Stomach smooth muscle (tissue), 2 donors: ENCODE measurements at regions not wholly inside any gene's neighbourhood (a gene's known extent, or its start where the extent isn't known, plus 50 kb on each side); places are given as distances from the start of the nearest gene placed in this dataset.
"Not testable (repeated sequence)": the region's sequence is repeated elsewhere in the genome, so short reads cannot be mapped to it uniquely, and the experiment has no call there.

Source experiments
- H3K27ac ChIP-seq: one replicate; pipeline ENCODE4 v1.7.0; 2013; ENCODE audit warnings: mild to moderate bottlenecking, low read length, inconsistent platforms
- H3K27me3 ChIP-seq, 2 donors: one replicate each; pipeline ENCODE4 v1.7.0; 2013; ENCODE audit warnings: low read length in 2 of 2; ENCODE audit not compliant: insufficient read depth in 2 of 2, control insufficient read depth in 1 of 2
- H3K36me3 ChIP-seq, 2 donors: one replicate each; pipeline ENCODE4 v1.7.0; 2013; ENCODE audit warnings: low read length in 2 of 2; ENCODE audit not compliant: control insufficient read depth in 2 of 2, insufficient read depth in 2 of 2
- H3K4me1 ChIP-seq: one replicate; pipeline ENCODE4 v1.7.0; 2013; ENCODE audit warnings: low read length; ENCODE audit not compliant: control insufficient read depth, insufficient read depth
- H3K4me3 ChIP-seq, 2 donors: one replicate each; pipeline ENCODE4 v1.7.0; 2013; ENCODE audit warnings: low read length in 2 of 2
- H3K9ac ChIP-seq, 2 donors: one replicate each; pipeline ENCODE4 v1.7.0; 2013; ENCODE audit warnings: low read length in 2 of 2, mild to moderate bottlenecking in 1 of 2
- H3K9me3 ChIP-seq, 2 donors: one replicate each; pipeline ENCODE4 v1.7.0; 2013; ENCODE audit warnings: low read length in 2 of 2; ENCODE audit not compliant: control insufficient read depth in 2 of 2
- donor health status: healthy.
- donor health status: Pancreatic carcinoma.

- Histone ChIP-seq H3K27ac (no peak overlapping the region), H3K27me3 (peaks cover 0 to 2% of the 10 kb centered on the region in 2 donors), H3K36me3 (no peaks in the 10 kb centered on the region), H3K4me1 (no peaks in the 10 kb centered on the region), H3K4me3 (no peak overlapping the region), H3K9me3 (peaks cover 0 to 4% of the 10 kb centered on the region in 2 donors), H3K9ac (no peak overlapping the region)
Observed at GRCh38 chr17:72467841-72468653, 347.2 kb downstream of the SOX9 start.

DNA sequence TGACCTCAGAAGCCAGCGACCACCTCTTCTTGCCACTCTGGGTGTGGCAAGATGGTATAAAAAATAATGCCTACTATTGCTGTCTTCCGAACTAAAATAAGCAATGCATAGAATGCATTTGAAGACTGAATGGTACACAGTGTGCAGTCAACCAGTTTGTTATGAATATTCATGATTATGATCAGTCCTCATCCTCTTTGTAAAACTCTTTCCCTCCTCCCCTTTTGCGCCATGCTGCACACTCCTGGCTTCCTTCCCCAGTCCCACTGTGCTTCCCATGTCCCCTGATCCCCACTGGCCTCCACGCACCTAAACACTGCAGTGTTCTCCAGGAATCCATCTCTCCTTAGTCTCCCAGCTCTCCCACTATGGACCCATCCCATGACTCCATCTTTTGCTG, 348.0 kb downstream of the SOX9 start:
- Histone ChIP-seq H3K4me1 (no peaks in the 10 kb centered on the region), H3K27ac (no peak overlapping the region), H3K9me3 (peaks cover 0 to under 1% of the 10 kb centered on the region in 2 donors), H3K4me3 (no peak overlapping the region), H3K27me3 (peaks cover 0 to 2% of the 10 kb centered on the region in 2 donors), H3K9ac (no peak overlapping the region), H3K36me3 (no peaks in the 10 kb centered on the region)

- peaks cover 4 to 9% of the 10 kb centered on the region in 2 donors for H3K9me3 ChIP-seq
- H3K4me1 ChIP-seq = no peaks in the 10 kb centered on the region
- no peak overlapping the region for H3K27ac ChIP-seq
- H3K36me3 ChIP-seq = no peaks in the 10 kb centered on the region
- H3K9ac ChIP-seq = no peak overlapping the region
- H3K27me3 ChIP-seq = peaks cover 0 to 2% of the 10 kb centered on the region in 2 donors
- no peak overlapping the region for H3K4me3 ChIP-seq
Observed at GRCh38 chr17:72470121-72470705, 349.4 kb downstream of the SOX9 start.

GRCh38 chr17:72470734-72471133, 349.9 kb downstream of the SOX9 start:
- Histone ChIP-seq H3K9me3 (peaks cover 4 to 9% of the 10 kb centered on the region in 2 donors), H3K36me3 (no peaks in the 10 kb centered on the region), H3K4me1 (no peaks in the 10 kb centered on the region), H3K4me3 (no peak overlapping the region), H3K27me3 (peaks cover 0 to 2% of the 10 kb centered on the region in 2 donors), H3K9ac (no peak overlapping the region), H3K27ac (no peak overlapping the region)

DNA sequence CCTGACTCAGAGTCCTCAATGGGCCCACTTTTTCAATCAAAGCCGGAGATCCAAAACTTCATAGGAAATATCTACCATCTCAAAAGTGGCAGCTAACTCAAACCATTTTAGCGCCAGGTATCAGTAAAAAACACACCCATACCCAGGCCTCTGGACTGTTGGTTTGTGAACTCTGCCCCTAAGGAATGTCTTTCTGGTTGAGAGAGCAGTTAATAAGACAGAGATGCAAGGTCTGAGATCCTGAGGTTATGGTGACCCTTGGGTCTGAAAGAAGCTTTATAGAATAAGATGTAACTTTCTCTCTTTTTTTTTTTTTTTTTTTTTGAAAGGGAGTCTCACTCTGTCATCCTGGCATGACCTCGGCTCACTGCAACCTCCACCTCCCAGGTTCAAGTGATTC, 350.5 kb downstream of the SOX9 start:
- Histone ChIP-seq H3K9ac (no peak overlapping the region), H3K9me3 (peaks cover 4 to 12% of the 10 kb centered on the region in 2 donors), H3K4me1 (no peaks in the 10 kb centered on the region), H3K4me3 (no peak overlapping the region), H3K27me3 (peaks cover 0 to 2% of the 10 kb centered on the region in 2 donors), H3K36me3 (no peaks in the 10 kb centered on the region), H3K27ac (no peak overlapping the region)

GRCh38 chr17:72472106-72472505, 351.3 kb downstream of the SOX9 start:
- Histone ChIP-seq H3K27ac (no peak overlapping the region), H3K4me1 (no peaks in the 10 kb centered on the region), H3K9ac (no peak overlapping the region), H3K27me3 (peaks cover 0 to 2% of the 10 kb centered on the region in 2 donors), H3K4me3 (no peak overlapping the region), H3K9me3 (peaks cover 4 to 12% of the 10 kb centered on the region in 2 donors), H3K36me3 (no peaks in the 10 kb centered on the region)

- H3K9ac ChIP-seq, H3K4me1 ChIP-seq, H3K27me3 ChIP-seq, H3K36me3 ChIP-seq, H3K27ac ChIP-seq, H3K4me3 ChIP-seq: not testable (repeated sequence)
- H3K9me3 ChIP-seq = peaks cover 4 to 12% of the 10 kb centered on the region in 2 donors
Observed at GRCh38 chr17:72472853-72473390, 352.1 kb downstream of the SOX9 start.

DNA sequence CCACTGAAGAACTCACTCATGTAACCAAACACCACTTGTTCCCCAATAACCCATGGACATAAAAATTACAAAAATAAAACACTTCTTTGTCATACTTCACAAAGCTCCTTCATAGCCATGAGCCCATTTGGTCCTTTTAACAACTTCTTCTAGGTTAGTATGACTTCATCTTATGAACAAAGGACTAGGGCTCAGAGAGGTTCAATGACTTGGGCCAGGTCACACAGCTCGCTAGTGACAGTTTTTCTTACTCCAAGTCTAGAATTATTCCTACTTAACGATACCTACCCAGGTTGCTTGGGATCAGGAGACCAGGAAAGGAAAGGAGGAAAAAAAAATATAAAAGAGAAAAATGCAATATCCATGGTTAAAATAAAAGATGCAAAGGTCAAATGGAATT, 353.4 kb downstream of the SOX9 start:
- no peaks in the 10 kb centered on the region for H3K4me1 ChIP-seq
- no peak overlapping the region for H3K27ac ChIP-seq
- H3K4me3 ChIP-seq = no peak overlapping the region
- peaks cover 0 to 5% of the 10 kb centered on the region in 2 donors for H3K27me3 ChIP-seq
- no peaks in the 10 kb centered on the region for H3K36me3 ChIP-seq
- peaks cover 4 to 12% of the 10 kb centered on the region in 2 donors for H3K9me3 ChIP-seq
- no peak overlapping the region for H3K9ac ChIP-seq

GRCh38 chr17:72474719-72475477, 354.1 kb downstream of the SOX9 start:
- Histone ChIP-seq H3K9ac (no peak overlapping the region), H3K4me3 (no peak overlapping the region), H3K27me3 (peaks cover 0 to 6% of the 10 kb centered on the region in 2 donors), H3K9me3 (peaks cover 4 to 12% of the 10 kb centered on the region in 2 donors), H3K36me3 (no peaks in the 10 kb centered on the region), H3K27ac (no peak overlapping the region), H3K4me1 (no peaks in the 10 kb centered on the region)

- peaks cover 4 to 12% of the 10 kb centered on the region in 2 donors for H3K9me3 ChIP-seq
- no peak overlapping the region for H3K4me3 ChIP-seq
- no peaks in the 10 kb centered on the region for H3K4me1 ChIP-seq
- no peaks in the 10 kb centered on the region for H3K36me3 ChIP-seq
- no peak overlapping the region for H3K9ac ChIP-seq
- H3K27ac ChIP-seq = no peak overlapping the region
- H3K27me3 ChIP-seq = peaks cover 0 to 8% of the 10 kb centered on the region in 2 donors
Observed at GRCh38 chr17:72476134-72476533, 355.3 kb downstream of the SOX9 start.
